Hepatocyte (in vitro differentiated cells): ENCODE measurements at regions not wholly inside any gene's neighbourhood (a gene's known extent, or its start where the extent isn't known, plus 50 kb on each side); places are given as distances from the start of the nearest gene placed in this dataset.

Experiments used
- DNase-seq: peaks from one replicate; pipeline ENCODE4 v3.0.0-alpha.2; 2016; ENCODE audit warnings: low spot score
- H2AFZ ChIP-seq: fragments of 200-600 bp; sonication (generic); 2 replicates; pipeline ENCODE4 v1.6.0; 2016; ENCODE audit warnings: antibody characterized with exemption, mild to moderate bottlenecking
- H3K27ac ChIP-seq: fragments of 200-600 bp; sonication (generic); 2 replicates; pipeline ENCODE4 v1.5.1; 2016; ENCODE audit warnings: mild to moderate bottlenecking
- H3K27me3 ChIP-seq: fragments of 200-600 bp; sonication (generic); 2 replicates; pipeline ENCODE4 v1.6.1; 2016
- H3K36me3 ChIP-seq: fragments of 200-600 bp; sonication (generic); replicated peaks from 2 replicates; pipeline ENCODE4 v1.5.1; 2016; ENCODE audit warnings: low read depth; ENCODE audit not compliant: insufficient read depth
- H3K4me1 ChIP-seq: fragments of 200-600 bp; sonication (generic); 2 replicates; pipeline ENCODE4 v1.5.1; 2016; ENCODE audit warnings: mild to moderate bottlenecking, moderate library complexity; ENCODE audit not compliant: insufficient read depth
- H3K4me2 ChIP-seq: fragments of 200-600 bp; sonication (generic); 2 replicates; pipeline ENCODE4 v1.6.0; 2016
- H3K4me3 ChIP-seq: fragments of 200-600 bp; sonication (generic); 2 replicates; pipeline ENCODE4 v1.5.1; 2016; ENCODE audit warnings: mild to moderate bottlenecking
- H3K79me2 ChIP-seq: fragments of 200-600 bp; sonication (generic); 2 replicates; pipeline ENCODE4 v1.6.0; 2017; ENCODE audit warnings: mild to moderate bottlenecking
- H3K9me2 ChIP-seq: fragments of 200-600 bp; sonication (generic); replicated peaks from 2 replicates; pipeline ENCODE4 v1.6.0; 2017; ENCODE audit warnings: mild to moderate bottlenecking; ENCODE audit not compliant: insufficient read depth
- H3K9me3 ChIP-seq: fragments of 200-600 bp; sonication (generic); 2 replicates; pipeline ENCODE4 v1.5.1; 2016; ENCODE audit warnings: low read depth, mild to moderate bottlenecking
- H4K20me1 ChIP-seq: fragments of 200-600 bp; sonication (generic); 2 replicates; pipeline ENCODE4 v1.6.0; 2016; ENCODE audit warnings: mild to moderate bottlenecking; ENCODE audit not compliant: insufficient read depth, poor library complexity, severe bottlenecking
- EZH2 ChIP-seq: fragments of 200-600 bp; sonication (generic); IDR thresholded peaks from 2 replicates; pipeline ENCODE4 v1.6.1; 2016; ENCODE audit warnings: antibody characterized with exemption, mild to moderate bottlenecking, borderline replicate concordance
- EZH2phosphoT487 ChIP-seq: fragments of 200-600 bp; sonication (generic); IDR thresholded peaks from one replicate; pipeline ENCODE4 v1.6.1; 2018; ENCODE audit warnings: antibody characterized with exemption, mild to moderate bottlenecking, low read depth, moderate library complexity; ENCODE audit not compliant: unreplicated experiment, severe bottlenecking
- WGBS: methylation state at CpG from one replicate; pipeline ENCODE4 v1.1.6; 2016; ENCODE audit warnings: low lambda C conversion rate; ENCODE audit errors: missing lambda C conversion rate; 5-methylcytosine and 5-hydroxymethylcytosine counted together
- TF ChIP-seq, protein P1 (sequence below): fragments of 200-600 bp; sonication (generic); IDR thresholded peaks from 2 replicates; pipeline ENCODE4 v1.5.1; 2016; ENCODE audit warnings: antibody characterized with exemption, mild to moderate bottlenecking; ENCODE audit not compliant: poor library complexity

DNA sequence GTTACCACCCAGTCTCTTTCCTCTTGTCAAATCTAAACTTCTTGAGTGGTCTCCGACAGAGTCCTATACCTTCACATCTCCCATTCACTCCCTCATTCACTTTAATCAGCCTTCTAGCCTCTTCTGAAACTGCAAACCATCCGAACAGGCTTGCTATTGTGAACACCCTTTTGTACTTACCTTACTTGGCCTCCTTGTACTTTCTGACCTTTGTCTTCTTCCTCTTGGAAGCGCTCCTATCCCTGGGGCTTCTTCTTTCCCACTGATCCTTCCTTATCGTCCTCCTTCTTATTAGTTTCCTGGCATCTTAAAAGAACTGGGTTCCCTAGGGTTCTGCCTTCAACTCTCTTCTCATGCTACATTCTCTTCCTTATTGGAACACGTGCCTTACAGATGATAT is 76.9 kb upstream of the HIF1A start:
- no peaks in the 10 kb centered on the region for H3K27me3 ChIP-seq
- no peak overlapping the region for H3K4me3 ChIP-seq
- H3K27ac ChIP-seq = peak overlapping the region; percentile 68
- 91% methylated on average over 5 of the region's 5 CpGs for WGBS
- no peaks in the 10 kb centered on the region for H4K20me1 ChIP-seq
- peaks cover 21% of the 10 kb centered on the region for H3K4me1 ChIP-seq
- no peaks in the 10 kb centered on the region for H3K9me2 ChIP-seq
- H3K36me3 ChIP-seq = no peaks in the 10 kb centered on the region
- no peak overlapping the region for H3K4me2 ChIP-seq
- H3K9me3 ChIP-seq = no peaks in the 10 kb centered on the region
- H3K79me2 ChIP-seq = no peaks in the 10 kb centered on the region
- no peak overlapping the region for H2AFZ ChIP-seq
- no peak for DNase-seq
- TF ChIP-seq, protein P1, sequence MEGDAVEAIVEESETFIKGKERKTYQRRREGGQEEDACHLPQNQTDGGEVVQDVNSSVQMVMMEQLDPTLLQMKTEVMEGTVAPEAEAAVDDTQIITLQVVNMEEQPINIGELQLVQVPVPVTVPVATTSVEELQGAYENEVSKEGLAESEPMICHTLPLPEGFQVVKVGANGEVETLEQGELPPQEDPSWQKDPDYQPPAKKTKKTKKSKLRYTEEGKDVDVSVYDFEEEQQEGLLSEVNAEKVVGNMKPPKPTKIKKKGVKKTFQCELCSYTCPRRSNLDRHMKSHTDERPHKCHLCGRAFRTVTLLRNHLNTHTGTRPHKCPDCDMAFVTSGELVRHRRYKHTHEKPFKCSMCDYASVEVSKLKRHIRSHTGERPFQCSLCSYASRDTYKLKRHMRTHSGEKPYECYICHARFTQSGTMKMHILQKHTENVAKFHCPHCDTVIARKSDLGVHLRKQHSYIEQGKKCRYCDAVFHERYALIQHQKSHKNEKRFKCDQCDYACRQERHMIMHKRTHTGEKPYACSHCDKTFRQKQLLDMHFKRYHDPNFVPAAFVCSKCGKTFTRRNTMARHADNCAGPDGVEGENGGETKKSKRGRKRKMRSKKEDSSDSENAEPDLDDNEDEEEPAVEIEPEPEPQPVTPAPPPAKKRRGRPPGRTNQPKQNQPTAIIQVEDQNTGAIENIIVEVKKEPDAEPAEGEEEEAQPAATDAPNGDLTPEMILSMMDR = no peak
- no peak for TF ChIP-seq EZH2
- no peak for TF ChIP-seq EZH2phosphoT487

DNA sequence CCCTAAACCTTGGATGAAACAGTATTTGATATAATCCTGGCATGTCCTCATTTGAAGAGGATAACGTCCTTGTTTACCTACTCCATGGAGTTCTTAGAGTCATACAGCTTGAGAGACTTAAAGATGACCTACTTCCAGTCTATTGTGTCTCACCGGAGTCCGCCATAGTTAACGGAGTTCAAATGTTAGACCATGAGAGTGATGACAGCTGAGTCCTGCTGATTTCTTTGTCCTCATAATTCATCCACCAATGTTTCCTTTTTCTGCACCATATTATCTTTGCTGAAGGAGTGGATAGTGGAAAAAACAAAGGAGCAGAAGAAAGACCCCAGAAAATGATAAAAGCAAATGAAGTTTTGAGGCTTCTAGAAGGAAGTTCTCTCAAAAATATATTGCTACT is 75.8 kb upstream of the HIF1A start:
- no peak for DNase-seq
- TF ChIP-seq, protein P1 = no peak
- TF ChIP-seq EZH2phosphoT487 (no peak), EZH2 (no peak)
- peaks cover 21% of the 10 kb centered on the region for H3K4me1 ChIP-seq
- H4K20me1 ChIP-seq = no peaks in the 10 kb centered on the region
- no peak overlapping the region for H3K4me3 ChIP-seq
- H3K79me2 ChIP-seq = no peaks in the 10 kb centered on the region
- no peak overlapping the region for H2AFZ ChIP-seq
- H3K36me3 ChIP-seq = no peaks in the 10 kb centered on the region
- no peaks in the 10 kb centered on the region for H3K9me3 ChIP-seq
- WGBS = 84% methylated on average over 4 of the region's 4 CpGs
- H3K27me3 ChIP-seq = no peaks in the 10 kb centered on the region
- H3K4me2 ChIP-seq = peak overlapping the region; percentile 35
- H3K27ac ChIP-seq = peak overlapping the region; percentile 68
- no peaks in the 10 kb centered on the region for H3K9me2 ChIP-seq

DNA sequence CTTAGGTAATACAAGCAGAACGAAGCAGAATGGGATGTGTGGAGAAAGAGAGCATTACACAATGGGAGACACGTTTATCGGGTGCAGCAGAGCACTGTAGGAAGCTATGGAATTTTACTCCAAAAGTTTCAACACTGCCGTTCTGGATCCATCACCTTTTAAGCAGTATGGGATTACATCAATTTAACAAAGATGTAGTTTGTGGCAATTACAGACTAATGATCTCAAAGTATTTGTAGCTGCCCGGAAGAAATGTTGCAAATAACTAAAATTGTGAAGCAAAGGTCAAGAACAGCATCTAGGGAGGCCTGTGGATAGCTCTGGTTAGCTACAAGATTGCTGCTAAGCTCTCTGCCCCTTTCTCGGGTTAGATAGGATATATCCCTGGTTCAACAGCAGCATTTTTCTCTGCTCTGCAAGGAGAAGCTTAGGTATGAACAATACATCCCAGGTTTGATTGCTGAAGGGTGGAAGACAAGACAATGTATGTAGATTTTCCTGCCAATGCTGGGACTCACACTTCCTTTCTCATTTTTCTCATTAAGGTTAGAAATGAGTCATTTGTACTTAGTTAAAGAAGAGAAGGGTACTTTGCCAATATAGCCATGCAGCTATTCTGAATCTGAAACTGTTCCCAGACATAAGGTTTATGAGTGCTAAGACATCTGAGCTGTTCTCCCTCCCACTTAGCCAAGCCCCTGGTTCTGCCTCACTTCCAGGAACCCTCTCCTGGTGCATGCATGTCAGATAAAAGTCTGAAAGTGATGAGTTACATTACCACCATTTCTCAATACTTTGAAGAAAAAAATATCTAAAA is 75.0 kb upstream of the HIF1A start:
- no peak overlapping the region for H2AFZ ChIP-seq
- TF ChIP-seq EZH2phosphoT487 (no peak), EZH2 (no peak)
- TF ChIP-seq, protein P1 = no peak
- peaks cover 21% of the 10 kb centered on the region for H3K4me1 ChIP-seq
- WGBS = 55% methylated on average over 6 of the region's 6 CpGs
- H3K36me3 ChIP-seq = no peaks in the 10 kb centered on the region
- H3K4me2 ChIP-seq = peak overlapping the region; percentile 35
- H3K4me3 ChIP-seq = no peak overlapping the region
- no peaks in the 10 kb centered on the region for H4K20me1 ChIP-seq
- no peaks in the 10 kb centered on the region for H3K9me2 ChIP-seq
- H3K27ac ChIP-seq = peak overlapping the region; percentile 68
- peak; percentile 64 for DNase-seq
- H3K79me2 ChIP-seq = no peaks in the 10 kb centered on the region
- no peaks in the 10 kb centered on the region for H3K27me3 ChIP-seq
- no peaks in the 10 kb centered on the region for H3K9me3 ChIP-seq
